ENCODE measurements at regions not wholly inside any gene's neighbourhood (a gene's known extent, or its start where the extent isn't known, plus 50 kb on each side); places are given as distances from the start of the nearest gene placed in this dataset.
A peak's percentile ranks its signal among the peaks of the same experiment; 100 is the strongest.

GRCh38 chr6:169158691-169159090, 95.0 kb downstream of the THBS2 start:
- Histone ChIP-seq H3K27ac (peak overlapping the region; percentile 7), H3K27me3 (replicated peaks) (no peaks in the 10 kb centered on the region), H3K4me3 (ENCODE audit: low read depth, low read length) (no peak overlapping the region), H3K36me3 (replicated peaks) (no peaks in the 10 kb centered on the region)
- in situ Hi-C loops (cut with HindIII; ENCODE audit: low pct_ligation_motif_present, low sequenced_read_pairs), result no loop called here
- TF ChIP-seq CTCF (IDR thresholded peaks at IDR 0.05; ENCODE audit: low read depth, low read length, missing control alignments), result no peak
- no peak for DNase-seq

- DNase-seq, result peak; percentile 47
- no peak overlapping the region for H3K4me3 ChIP-seq (ENCODE audit: low read depth, low read length)
- H3K27me3 ChIP-seq (replicated peaks), result no peaks in the 10 kb centered on the region
- peak overlapping the region; percentile 7 for H3K27ac ChIP-seq
- no peaks in the 10 kb centered on the region for H3K36me3 ChIP-seq (replicated peaks)
- TF ChIP-seq CTCF (IDR thresholded peaks at IDR 0.05; ENCODE audit: low read depth, low read length, missing control alignments), result peak; percentile 2
- in situ Hi-C loops (cut with HindIII; ENCODE audit: low pct_ligation_motif_present, low sequenced_read_pairs), result no loop called here
These were observed 95.5 kb downstream of the THBS2 start for GRCh38 chr6:169158174-169158573.

- no peak overlapping the region for H3K27ac ChIP-seq
- TF ChIP-seq CTCF (IDR thresholded peaks at IDR 0.05; ENCODE audit: low read depth, low read length, missing control alignments), result no peak
- in situ Hi-C loops (cut with HindIII; ENCODE audit: low pct_ligation_motif_present, low sequenced_read_pairs), result no loop called here
- no peaks in the 10 kb centered on the region for H3K27me3 ChIP-seq (replicated peaks)
- DNase-seq, result no peak
- no peaks in the 10 kb centered on the region for H3K36me3 ChIP-seq (replicated peaks)
- no peak overlapping the region for H3K4me3 ChIP-seq (ENCODE audit: low read depth, low read length)
These were observed 96.2 kb downstream of the THBS2 start for GRCh38 chr6:169157197-169158148.

GRCh38 chr6:169156793-169157147, 96.9 kb downstream of the THBS2 start:
- TF ChIP-seq CTCF (IDR thresholded peaks at IDR 0.05; ENCODE audit: low read depth, low read length, missing control alignments), result no peak
- Histone ChIP-seq H3K27ac (peak overlapping the region; percentile 4), H3K36me3 (replicated peaks) (no peaks in the 10 kb centered on the region), H3K4me3 (ENCODE audit: low read depth, low read length) (no peak overlapping the region), H3K27me3 (replicated peaks) (no peaks in the 10 kb centered on the region)
- in situ Hi-C loops (cut with HindIII; ENCODE audit: low pct_ligation_motif_present, low sequenced_read_pairs), result no loop called here
- no peak for DNase-seq

GRCh38 chr6:169156108-169156792, 97.4 kb downstream of the THBS2 start:
- Histone ChIP-seq H3K36me3 (replicated peaks) (no peaks in the 10 kb centered on the region), H3K4me3 (ENCODE audit: low read depth, low read length) (no peak overlapping the region), H3K27me3 (replicated peaks) (no peaks in the 10 kb centered on the region), H3K27ac (peak overlapping the region; percentile 4)
- DNase-seq, result peak; percentile 59
- TF ChIP-seq CTCF (IDR thresholded peaks at IDR 0.05; ENCODE audit: low read depth, low read length, missing control alignments), result no peak
- in situ Hi-C loops (cut with HindIII; ENCODE audit: low pct_ligation_motif_present, low sequenced_read_pairs), result no loop called here

Measured in brain microvascular endothelial cell (primary cell).